Endothelial cell of umbilical vein (primary cell): ENCODE measurements at regions not wholly inside any gene's neighbourhood (a gene's known extent, or its start where the extent isn't known, plus 50 kb on each side); places are given as distances from the start of the nearest gene placed in this dataset.

Experiments
- BruUV-seq: library from RNA; stranded (reverse); fragments of 400-500 nt; replicated peaks from 2 replicates; lab custom pipeline; 2021; lab: Mats Ljungman, UMichigan
- CTCF ChIA-PET: fragments of 300-600, 350-600 bp; sonication (Branson Sonifier 250); formaldehyde crosslinking; loops from one replicate; lab custom pipeline; 2021; ENCODE audit warnings: antibody characterized with exemption, inconsistent platforms; lab: Charles Lee
- POLR2A ChIA-PET: fragments of 300-600, 350-600 bp; sonication (Branson Sonifier 250); formaldehyde crosslinking; loops from one replicate; lab custom pipeline; 2021; ENCODE audit warnings: antibody characterized with exemption, inconsistent platforms; lab: Charles Lee
- DNase-seq: peaks from one replicate; pipeline ENCODE4 v3.0.0-alpha.2; 2011; ENCODE audit warnings: low read depth, low spot score
- FAIRE-seq: peaks from 2 replicates; lab custom pipeline; 2011; peaks lifted over from hg19 to GRCh38; lab: Jason Lieb, UNC
- H2AFZ ChIP-seq: 2 replicates; pipeline ENCODE4 v1.6.0; 2012; ENCODE audit warnings: low read depth, low read length, control low read depth, inconsistent platforms
- H3K27ac ChIP-seq: 2 replicates; pipeline ENCODE4 v1.5.1; 2011; ENCODE audit warnings: low read depth, mild to moderate bottlenecking, control low read depth, low read length, moderate library complexity; ENCODE audit not compliant: insufficient read depth
- H3K27me3 ChIP-seq, 2 experiments: 2 replicates each; pipeline versions ENCODE4 v1.6.0 to v1.6.1; 2011; ENCODE audit warnings: low read length in 2 of 2, mixed read lengths in 1 of 2; ENCODE audit not compliant: control insufficient read depth in 2 of 2, insufficient read depth in 2 of 2
- H3K36me3 ChIP-seq, 2 experiments: 2 replicates in 1 of 2; 3 replicates in 1 of 2; pipeline ENCODE4 v1.5.1; 2011; ENCODE audit warnings: low read length in 2 of 2, mild to moderate bottlenecking in 1 of 2, moderate library complexity in 1 of 2; ENCODE audit not compliant: control insufficient read depth in 2 of 2, insufficient read depth in 2 of 2; ENCODE audit errors: extremely low read depth in 1 of 2
- H3K4me1 ChIP-seq: 3 replicates; pipeline ENCODE4 v1.5.1; 2011; ENCODE audit warnings: mild to moderate bottlenecking, low read length; ENCODE audit not compliant: control insufficient read depth, insufficient read depth; ENCODE audit errors: extremely low read depth
- H3K4me2 ChIP-seq: 2 replicates; pipeline ENCODE4 v1.6.1; 2011; ENCODE audit warnings: low read length, control low read depth, mixed read lengths; ENCODE audit not compliant: insufficient read depth
- H3K4me3 ChIP-seq, 3 experiments: fragments of 200-600 bp in 1 of 3; sonication (generic), shearing (Covaris generic) in 1 of 3; replicated peaks in 1 of 3; 2 replicates each; pipeline ENCODE4 v1.5.1; 2011 to 2016; ENCODE audit warnings: control low read depth in 3 of 3, low read length in 3 of 3, mild to moderate bottlenecking in 2 of 3, inconsistent platforms in 1 of 3, low read depth in 1 of 3, moderate library complexity in 1 of 3; ENCODE audit not compliant: insufficient read depth in 1 of 3
- H3K79me2 ChIP-seq: 2 replicates; pipeline ENCODE4 v1.6.0; 2012; ENCODE audit warnings: low read length, inconsistent platforms; ENCODE audit not compliant: control insufficient read depth, insufficient read depth
- H3K9ac ChIP-seq: replicated peaks from 2 replicates; pipeline ENCODE3; 2011; ENCODE audit warnings: low read length, control low read depth; ENCODE audit not compliant: insufficient read depth; ENCODE audit errors: extremely low read depth
- H3K9me1 ChIP-seq: replicated peaks from 3 replicates; pipeline ENCODE4 v1.6.0; 2011; ENCODE audit warnings: mild to moderate bottlenecking, low read length; ENCODE audit not compliant: control insufficient read depth, insufficient read depth; ENCODE audit errors: extremely low read depth
- H3K9me3 ChIP-seq: replicated peaks from 2 replicates; pipeline ENCODE4 v1.5.1; 2012; ENCODE audit warnings: low read length, inconsistent platforms; ENCODE audit not compliant: control insufficient read depth, insufficient read depth
- H4K20me1 ChIP-seq: replicated peaks from 2 replicates; pipeline ENCODE3; 2011; ENCODE audit warnings: mild to moderate bottlenecking, low read length; ENCODE audit not compliant: control insufficient read depth, insufficient read depth; ENCODE audit errors: extremely low read depth
- EZH2 ChIP-seq: IDR thresholded peaks from 2 replicates; pipeline ENCODE4 v1.6.1; 2012; ENCODE audit warnings: borderline replicate concordance, low read depth, mild to moderate bottlenecking, moderate library complexity, low read length, inconsistent platforms; ENCODE audit not compliant: severe bottlenecking
- FOS ChIP-seq: IDR thresholded peaks from 2 replicates; pipeline ENCODE4 v1.6.1; 2011; ENCODE audit warnings: mild to moderate bottlenecking, low read length, moderate library complexity, borderline replicate concordance; ENCODE audit not compliant: insufficient read depth
- GATA2 ChIP-seq: IDR thresholded peaks from 2 replicates; pipeline ENCODE4 v1.7.0; 2011; ENCODE audit warnings: low read depth, mild to moderate bottlenecking, moderate library complexity, mixed read lengths, low read length; ENCODE audit not compliant: insufficient read length, insufficient read depth
- JUN ChIP-seq: IDR thresholded peaks from 2 replicates; pipeline ENCODE4 v1.6.1; 2011; ENCODE audit warnings: borderline replicate concordance, low read depth; ENCODE audit not compliant: insufficient read length, insufficient read depth
- MAX ChIP-seq: IDR thresholded peaks from 2 replicates; pipeline ENCODE4 v1.6.1; 2011; ENCODE audit not compliant: insufficient read depth, insufficient read length
- MYC ChIP-seq: IDR thresholded peaks from one replicate; pipeline ENCODE4 v1.6.1; 2011; ENCODE audit warnings: mild to moderate bottlenecking, low read depth, low read length
- POLR2A ChIP-seq: IDR thresholded peaks from 2 replicates; pipeline ENCODE4 v1.6.1; 2012; ENCODE audit warnings: low read depth, mild to moderate bottlenecking, control low read depth, low read length
- POLR2AphosphoS5 ChIP-seq: IDR thresholded peaks from 2 replicates; pipeline ENCODE4 v1.6.1; 2012; ENCODE audit warnings: low read depth, mild to moderate bottlenecking, control low read depth, low read length, moderate library complexity; ENCODE audit not compliant: insufficient read depth
- dilution Hi-C: fragments of 300-500 bp; cut with MboI; formaldehyde crosslinking; loops from one replicate; pipeline ENCODE4 v1.15.0; 2019; ENCODE audit warnings: low sequenced_read_pairs; ENCODE audit not compliant: extremely low pct_ligation_motif_present
- intact Hi-C: fragments of 100-400 bp; cut with micrococcal nuclease; formaldehyde crosslinking; loops from one replicate; pipeline ENCODE4 v1.10.0; 2022
- TF ChIP-seq, protein P1 (sequence below), 2 donors: IDR thresholded peaks; 1 replicate in 1 of 2; 2 replicates in 1 of 2; pipeline ENCODE4 v1.5.1; 2011; ENCODE audit warnings: low read length in 2 of 2, mild to moderate bottlenecking in 2 of 2, moderate library complexity in 2 of 2, control low read depth in 1 of 2, inconsistent platforms in 1 of 2, low read depth in 1 of 2; ENCODE audit not compliant: insufficient read depth in 1 of 2; ENCODE audit errors: extremely low read depth in 1 of 2

GRCh38 chrX:124954402-124954801 lies 365.3 kb upstream of the TEX13C start:
- no peak for DNase-seq
- no peak overlapping the region for H3K4me2 ChIP-seq
- CTCF ChIA-PET, result no interaction called here
- no peaks in the 10 kb centered on the region for H3K9me3 ChIP-seq
- no TSS peak for BruUV-seq
- H3K79me2 ChIP-seq, result no peaks in the 10 kb centered on the region
- TF ChIP-seq POLR2A, result no peak
- no peak for FAIRE-seq
- intact Hi-C loops, result no loop called here
- no peaks in the 10 kb centered on the region for H3K27me3 ChIP-seq
- H3K36me3 ChIP-seq, result no peaks in the 10 kb centered on the region
- no peaks in the 10 kb centered on the region for H3K4me1 ChIP-seq
- no peaks in the 10 kb centered on the region for H3K9me1 ChIP-seq
- no peak overlapping the region for H3K9ac ChIP-seq
- no peak overlapping the region for H3K4me3 ChIP-seq
- no peak overlapping the region for H3K27ac ChIP-seq
- H4K20me1 ChIP-seq, result no peaks in the 10 kb centered on the region
- dilution Hi-C loops, result no loop called here
- POLR2A ChIA-PET, result no interaction called here
- H2AFZ ChIP-seq, result no peak overlapping the region

- H2AFZ ChIP-seq, result no peak overlapping the region
- CTCF ChIA-PET, result no interaction called here
- H3K36me3 ChIP-seq, result no peaks in the 10 kb centered on the region
- no peak overlapping the region for H3K9ac ChIP-seq
- no peak for TF ChIP-seq GATA2
- TF ChIP-seq POLR2A, result no peak
- no peak for TF ChIP-seq JUN
- no peak for TF ChIP-seq POLR2AphosphoS5
- no peak for TF ChIP-seq MYC
- TF ChIP-seq MAX, result no peak
- TF ChIP-seq, protein P1, sequence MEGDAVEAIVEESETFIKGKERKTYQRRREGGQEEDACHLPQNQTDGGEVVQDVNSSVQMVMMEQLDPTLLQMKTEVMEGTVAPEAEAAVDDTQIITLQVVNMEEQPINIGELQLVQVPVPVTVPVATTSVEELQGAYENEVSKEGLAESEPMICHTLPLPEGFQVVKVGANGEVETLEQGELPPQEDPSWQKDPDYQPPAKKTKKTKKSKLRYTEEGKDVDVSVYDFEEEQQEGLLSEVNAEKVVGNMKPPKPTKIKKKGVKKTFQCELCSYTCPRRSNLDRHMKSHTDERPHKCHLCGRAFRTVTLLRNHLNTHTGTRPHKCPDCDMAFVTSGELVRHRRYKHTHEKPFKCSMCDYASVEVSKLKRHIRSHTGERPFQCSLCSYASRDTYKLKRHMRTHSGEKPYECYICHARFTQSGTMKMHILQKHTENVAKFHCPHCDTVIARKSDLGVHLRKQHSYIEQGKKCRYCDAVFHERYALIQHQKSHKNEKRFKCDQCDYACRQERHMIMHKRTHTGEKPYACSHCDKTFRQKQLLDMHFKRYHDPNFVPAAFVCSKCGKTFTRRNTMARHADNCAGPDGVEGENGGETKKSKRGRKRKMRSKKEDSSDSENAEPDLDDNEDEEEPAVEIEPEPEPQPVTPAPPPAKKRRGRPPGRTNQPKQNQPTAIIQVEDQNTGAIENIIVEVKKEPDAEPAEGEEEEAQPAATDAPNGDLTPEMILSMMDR (IDR thresholded peaks at IDR 0.05; ENCODE audit: extremely low read depth in 1 of 2, insufficient read depth in 1 of 2, low read depth in 1 of 2, low read length in 2 of 2), result no peak
- no peak for TF ChIP-seq EZH2
- TF ChIP-seq FOS, result no peak
- no peak for DNase-seq
- no peak overlapping the region for H3K4me2 ChIP-seq
- no peaks in the 10 kb centered on the region for H3K79me2 ChIP-seq
- H4K20me1 ChIP-seq, result no peaks in the 10 kb centered on the region
- POLR2A ChIA-PET, result no interaction called here
- H3K9me1 ChIP-seq, result no peaks in the 10 kb centered on the region
- FAIRE-seq, result no peak
- H3K27ac ChIP-seq, result no peak overlapping the region
- no peaks in the 10 kb centered on the region for H3K27me3 ChIP-seq
- intact Hi-C loops (no loop called here), dilution Hi-C loops (no loop called here)
- H3K4me3 ChIP-seq, result no peak overlapping the region
- H3K4me1 ChIP-seq, result no peaks in the 10 kb centered on the region
- no peaks in the 10 kb centered on the region for H3K9me3 ChIP-seq
- no TSS peak for BruUV-seq
These were observed 359.2 kb upstream of the TEX13C start for GRCh38 chrX:124960454-124960853.
